ENCODE measurements at regions not wholly inside any gene's neighbourhood (a gene's known extent, or its start where the extent isn't known, plus 50 kb on each side); places are given as distances from the start of the nearest gene placed in this dataset.

DNA sequence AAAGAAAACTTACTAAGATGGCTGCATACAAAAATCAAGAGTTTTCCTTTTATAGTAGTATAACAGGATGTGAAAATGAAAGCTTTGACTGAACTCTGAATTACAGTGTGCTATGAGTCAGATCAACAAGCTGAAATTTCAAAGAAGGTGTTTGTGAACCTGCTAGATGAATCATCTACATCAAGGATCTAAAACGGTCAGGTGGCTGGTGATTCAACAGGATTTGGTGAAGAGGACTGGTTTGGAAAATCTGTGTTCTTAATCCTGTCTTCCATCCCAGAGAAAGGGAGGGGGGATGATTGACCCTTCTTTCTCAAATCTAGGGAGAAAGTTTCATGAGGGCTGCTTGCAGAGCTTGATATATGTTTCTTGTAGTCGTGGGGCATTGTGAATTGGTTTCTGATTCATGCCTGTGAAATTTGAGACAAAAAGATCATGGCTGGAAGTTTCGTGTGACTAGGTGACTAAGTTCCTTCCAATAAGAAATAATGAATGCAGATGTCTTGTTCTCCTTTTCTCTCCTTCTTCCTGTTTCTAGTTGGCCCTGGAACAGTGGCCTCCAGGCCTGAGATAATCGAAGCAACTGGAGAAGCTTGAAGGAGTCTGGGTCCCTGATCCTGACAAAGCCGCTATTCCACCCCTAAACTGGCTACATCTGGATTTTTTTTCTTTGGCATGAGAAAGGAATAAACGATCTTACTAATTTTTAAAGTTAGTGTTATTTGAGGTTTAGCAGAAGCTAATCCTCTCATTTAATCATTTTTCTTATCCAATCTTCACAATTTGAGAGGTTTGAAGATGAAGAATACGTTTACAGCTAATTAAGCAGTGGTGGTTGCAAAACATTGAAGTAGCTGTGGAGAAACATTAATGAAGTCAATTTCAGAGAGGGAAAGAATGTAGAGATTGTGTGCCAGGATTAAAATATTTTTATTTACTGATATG is 67.2 kb downstream of the MRPS30 start:
- in situ Hi-C loops (cut with MboI; ENCODE audit: low sequenced_read_pairs in 4 of 4) (no loop called here), intact Hi-C loops (cut with DNase I; ENCODE audit: low total_unique reads) (no loop called here)
- DNase-seq, result no peak
- TF ChIP-seq, protein P1, sequence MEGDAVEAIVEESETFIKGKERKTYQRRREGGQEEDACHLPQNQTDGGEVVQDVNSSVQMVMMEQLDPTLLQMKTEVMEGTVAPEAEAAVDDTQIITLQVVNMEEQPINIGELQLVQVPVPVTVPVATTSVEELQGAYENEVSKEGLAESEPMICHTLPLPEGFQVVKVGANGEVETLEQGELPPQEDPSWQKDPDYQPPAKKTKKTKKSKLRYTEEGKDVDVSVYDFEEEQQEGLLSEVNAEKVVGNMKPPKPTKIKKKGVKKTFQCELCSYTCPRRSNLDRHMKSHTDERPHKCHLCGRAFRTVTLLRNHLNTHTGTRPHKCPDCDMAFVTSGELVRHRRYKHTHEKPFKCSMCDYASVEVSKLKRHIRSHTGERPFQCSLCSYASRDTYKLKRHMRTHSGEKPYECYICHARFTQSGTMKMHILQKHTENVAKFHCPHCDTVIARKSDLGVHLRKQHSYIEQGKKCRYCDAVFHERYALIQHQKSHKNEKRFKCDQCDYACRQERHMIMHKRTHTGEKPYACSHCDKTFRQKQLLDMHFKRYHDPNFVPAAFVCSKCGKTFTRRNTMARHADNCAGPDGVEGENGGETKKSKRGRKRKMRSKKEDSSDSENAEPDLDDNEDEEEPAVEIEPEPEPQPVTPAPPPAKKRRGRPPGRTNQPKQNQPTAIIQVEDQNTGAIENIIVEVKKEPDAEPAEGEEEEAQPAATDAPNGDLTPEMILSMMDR (IDR thresholded peaks at IDR 0.05 in 4 of 5, conservative IDR thresholded peaks at IDR 0.05 in 1 of 5), result no peak
- no peak for TF ChIP-seq POLR2A (IDR thresholded peaks at IDR 0.05)
- Histone ChIP-seq H3K4me1 (no peaks in the 10 kb centered on the region), H3K4me3 (no peak overlapping the region), H3K27ac (no peak overlapping the region), H3K9me3 (no peaks in the 10 kb centered on the region), H3K27me3 (no peaks in the 10 kb centered on the region), H3K36me3 (no peaks in the 10 kb centered on the region)
- no peak for ATAC-seq

DNA sequence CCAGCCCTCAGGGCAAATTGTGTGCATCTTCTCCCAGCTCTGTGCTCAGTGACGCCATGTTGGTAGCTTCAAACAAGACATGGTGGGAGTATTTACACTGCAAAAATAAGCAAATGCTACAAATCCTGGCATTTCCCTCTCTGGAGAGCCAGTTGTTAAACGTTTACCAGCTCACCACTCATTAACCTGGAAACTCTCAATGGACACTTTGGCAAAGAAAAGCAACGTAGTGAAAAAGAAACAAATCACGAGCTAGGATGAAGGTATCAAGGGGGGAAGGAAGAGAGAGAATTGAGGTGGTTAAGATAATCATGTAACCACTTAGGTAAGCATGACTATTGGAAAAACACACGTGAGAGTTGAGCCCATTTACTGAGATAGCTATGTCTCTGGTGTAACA is 72.5 kb downstream of the MRPS30 start:
- no peak overlapping the region for H3K27ac ChIP-seq
- intact Hi-C loops (cut with DNase I; ENCODE audit: low total_unique reads), result no loop called here
- H3K9me3 ChIP-seq, result no peaks in the 10 kb centered on the region
- no peak overlapping the region for H3K4me3 ChIP-seq
- TF ChIP-seq, protein P1 (IDR thresholded peaks at IDR 0.05 in 4 of 5, conservative IDR thresholded peaks at IDR 0.05 in 1 of 5), result no peak
- TF ChIP-seq POLR2A (IDR thresholded peaks at IDR 0.05), result no peak
- H3K27me3 ChIP-seq, result no peaks in the 10 kb centered on the region
- in situ Hi-C loops (cut with MboI; ENCODE audit: low sequenced_read_pairs in 4 of 4), result no loop called here
- H3K36me3 ChIP-seq, result no peaks in the 10 kb centered on the region
- DNase-seq, result no peak
- ATAC-seq, result no peak
- H3K4me1 ChIP-seq, result no peaks in the 10 kb centered on the region

DNA sequence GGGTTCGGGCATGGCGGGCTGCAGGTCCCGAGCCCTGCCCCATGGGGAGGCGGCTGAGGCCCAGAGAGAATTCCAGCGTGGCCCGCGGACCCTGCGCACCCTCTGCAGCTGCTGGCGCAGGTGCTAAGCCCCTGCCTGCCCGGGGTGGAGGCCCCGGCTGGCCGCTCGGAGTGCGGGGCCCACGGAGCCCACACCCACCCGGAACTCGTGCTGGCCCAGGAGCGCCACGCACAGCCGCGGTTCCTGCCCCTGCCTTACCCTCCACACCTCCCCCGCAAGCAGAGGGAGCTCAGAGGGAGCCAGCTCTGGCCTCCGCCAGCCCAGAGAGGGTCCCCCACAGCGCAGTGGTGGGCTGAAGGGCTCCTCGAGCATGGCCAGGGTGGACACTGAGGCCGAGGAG is 75.3 kb downstream of the MRPS30 start:
- TF ChIP-seq, protein P1 (IDR thresholded peaks at IDR 0.05 in 4 of 5, conservative IDR thresholded peaks at IDR 0.05 in 1 of 5), result no peak
- TF ChIP-seq POLR2A (IDR thresholded peaks at IDR 0.05), result no peak
- ATAC-seq (no peak), DNase-seq (no peak)
- in situ Hi-C loops (cut with MboI; ENCODE audit: low sequenced_read_pairs in 4 of 4), result no loop called here
- Histone ChIP-seq H3K27me3 (no peaks in the 10 kb centered on the region), H3K36me3 (no peaks in the 10 kb centered on the region), H3K4me3 (no peak overlapping the region), H3K4me1 (no peaks in the 10 kb centered on the region), H3K9me3 (no peaks in the 10 kb centered on the region), H3K27ac (no peak overlapping the region)
- intact Hi-C loops (cut with DNase I; ENCODE audit: low total_unique reads), result no loop called here

DNA sequence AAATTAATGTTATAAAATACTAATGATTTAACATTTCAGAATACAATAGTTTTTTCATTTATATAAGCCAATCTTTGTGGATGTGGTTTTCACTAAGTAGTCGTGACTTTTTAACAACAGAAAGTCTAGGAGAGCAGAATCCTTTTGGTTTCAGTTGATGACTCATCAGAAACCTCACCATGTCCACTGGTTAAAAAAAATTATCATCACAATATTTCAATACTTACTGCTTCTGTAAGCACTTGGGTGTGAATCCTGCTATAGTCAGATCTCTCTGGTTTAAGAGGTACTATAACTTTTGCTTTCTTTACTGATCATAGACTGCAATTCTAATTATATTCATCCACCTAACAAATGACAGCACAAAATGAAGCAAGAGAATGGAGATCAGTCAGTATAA is 77.2 kb downstream of the MRPS30 start:
- H3K27ac ChIP-seq, result no peak overlapping the region
- H3K4me3 ChIP-seq, result no peak overlapping the region
- H3K27me3 ChIP-seq, result no peaks in the 10 kb centered on the region
- no peaks in the 10 kb centered on the region for H3K9me3 ChIP-seq
- DNase-seq, result no peak
- no peaks in the 10 kb centered on the region for H3K36me3 ChIP-seq
- ATAC-seq, result no peak
- no peaks in the 10 kb centered on the region for H3K4me1 ChIP-seq
- TF ChIP-seq POLR2A (IDR thresholded peaks at IDR 0.05), result no peak
- TF ChIP-seq, protein P1 (IDR thresholded peaks at IDR 0.05 in 4 of 5, conservative IDR thresholded peaks at IDR 0.05 in 1 of 5), result no peak
- in situ Hi-C loops (cut with MboI; ENCODE audit: low sequenced_read_pairs in 4 of 4), result no loop called here
- intact Hi-C loops (cut with DNase I; ENCODE audit: low total_unique reads), result no loop called here

All from gastrocnemius medialis (tissue), 4 donors.